BLaER1 treated with 17β-estradiol and CSF1 and Interleukin-3, amounts not matched to agents 10 nM and 100 nM (cell line): ENCODE measurements at regions not wholly inside any gene's neighbourhood (a gene's known extent, or its start where the extent isn't known, plus 50 kb on each side); places are given as distances from the start of the nearest gene placed in this dataset.
"Not testable (repeated sequence)": the region's sequence is repeated elsewhere in the genome, so short reads cannot be mapped to it uniquely, and the experiment has no call there.

ENCODE experiments used
- H3K27ac ChIP-seq, 11 experiments: shearing (Covaris generic); formaldehyde crosslinking; 2 replicates each; pipeline ENCODE4 v1.8.1; 2022
- H3K27me3 ChIP-seq, 11 experiments: shearing (Covaris generic); formaldehyde crosslinking; 2 replicates each; pipeline ENCODE4 v1.8.1; 2022
- H3K36me3 ChIP-seq, 11 experiments: shearing (Covaris generic); formaldehyde crosslinking; 2 replicates each; pipeline ENCODE4 v1.8.1; 2022
- H3K4me1 ChIP-seq, 10 experiments: shearing (Covaris generic); formaldehyde crosslinking; 2 replicates each; pipeline ENCODE4 v1.8.1; 2022
- H3K4me2 ChIP-seq, 11 experiments: shearing (Covaris generic); formaldehyde crosslinking; 2 replicates each; pipeline ENCODE4 v1.8.1; 2022
- H3K4me3 ChIP-seq, 10 experiments: shearing (Covaris generic); formaldehyde crosslinking; 2 replicates each; pipeline ENCODE4 v1.8.1; 2022
- H3K9ac ChIP-seq, 11 experiments: shearing (Covaris generic); formaldehyde crosslinking; 2 replicates each; pipeline ENCODE4 v1.8.1; 2022
- H3K9me3 ChIP-seq, 11 experiments: shearing (Covaris generic); formaldehyde crosslinking; replicated peaks in 1 of 11; 2 replicates each; pipeline ENCODE4 v1.8.1; 2022
- H4K20me1 ChIP-seq, 11 experiments: shearing (Covaris generic); formaldehyde crosslinking; 2 replicates each; pipeline ENCODE4 v1.8.1; 2022
- Cebpa-rat ChIP-seq, 11 experiments: shearing (Covaris generic); IDR thresholded peaks; 2 replicates each; pipeline ENCODE4 v1.8.1; 2022

- no peaks in the 10 kb centered on the region for H3K36me3 ChIP-seq
- H3K4me1 ChIP-seq = peaks cover 0 to 11% (median 0%) of the 10 kb centered on the region in 10 experiments; a peak in 1 of 20 replicates
These were observed 83.0 kb upstream of the RPS6KA2 start for GRCh38 chr6:166710084-166710483.

GRCh38 chr6:166708460-166708859, 81.4 kb upstream of the RPS6KA2 start:
- H4K20me1 ChIP-seq = no peaks in the 10 kb centered on the region
- no peak overlapping the region for H3K4me2 ChIP-seq
- H3K27ac ChIP-seq = no peak overlapping the region
- peaks cover 0 to 11% (median 0%) of the 10 kb centered on the region in 10 experiments; a peak in 1 of 20 replicates for H3K4me1 ChIP-seq
- no peak overlapping the region for H3K9ac ChIP-seq
- no peak overlapping the region for H3K4me3 ChIP-seq
- H3K9me3 ChIP-seq = peaks cover 11 to 20% (median 16%) of the 10 kb centered on the region in 11 experiments; a peak in 21 of 22 replicates
- H3K27me3 ChIP-seq = no peaks in the 10 kb centered on the region
- H3K36me3 ChIP-seq = no peaks in the 10 kb centered on the region
- no peak for TF ChIP-seq Cebpa-rat (IDR thresholded peaks at IDR 0.05)

More at GRCh38 chr6:166710084-166710483, 83.0 kb upstream of the RPS6KA2 start:
- Histone ChIP-seq H3K27ac (no peak overlapping the region), H3K4me3 (no peak overlapping the region), H3K9ac (no peak overlapping the region), H3K4me2 (no peak overlapping the region), H3K9me3 (peaks cover 11 to 20% (median 16%) of the 10 kb centered on the region in 11 experiments; a peak in 21 of 22 replicates), H4K20me1 (no peaks in the 10 kb centered on the region; a peak in 1 of 22 replicates), H3K27me3 (no peaks in the 10 kb centered on the region)
- no peak for TF ChIP-seq Cebpa-rat (IDR thresholded peaks at IDR 0.05)

- TF ChIP-seq Cebpa-rat (IDR thresholded peaks at IDR 0.05) = no peak
- H3K9ac ChIP-seq = no peak overlapping the region
- peaks cover 11 to 17% (median 15%) of the 10 kb centered on the region in 11 experiments; a peak in 21 of 22 replicates for H3K9me3 ChIP-seq
- H3K27ac ChIP-seq = no peak overlapping the region
- H4K20me1 ChIP-seq = no peaks in the 10 kb centered on the region
- H3K4me2 ChIP-seq = peak overlapping the region in 1 of 11 experiments; percentile 36; a peak in 3 of 22 replicates
- H3K36me3 ChIP-seq = no peaks in the 10 kb centered on the region
- H3K4me1 ChIP-seq = 0 out of 20 replicates have a peak, but pooled peaks cover 0 to 5% (median 0%) of the 10 kb centered on the region in 10 experiments
- no peaks in the 10 kb centered on the region for H3K27me3 ChIP-seq
- H3K4me3 ChIP-seq = no peak overlapping the region
These were observed 80.0 kb upstream of the RPS6KA2 start for GRCh38 chr6:166707045-166707444.

- H3K27me3 ChIP-seq = no peaks in the 10 kb centered on the region
- no peak for TF ChIP-seq Cebpa-rat (IDR thresholded peaks at IDR 0.05)
- no peaks in the 10 kb centered on the region for H4K20me1 ChIP-seq
- no peak overlapping the region for H3K4me3 ChIP-seq
- H3K9ac ChIP-seq = no peak overlapping the region
- no peaks in the 10 kb centered on the region for H3K9me3 ChIP-seq
- H3K27ac ChIP-seq = no peak overlapping the region
- H3K36me3 ChIP-seq = no peaks in the 10 kb centered on the region
- no peak overlapping the region for H3K4me2 ChIP-seq
- peaks cover 0 to 12% (median 7%) of the 10 kb centered on the region in 10 experiments; a peak in 11 of 20 replicates for H3K4me1 ChIP-seq
These were observed 78.0 kb upstream of the RPS6KA2 start for GRCh38 chr6:166705069-166705468.

- Histone ChIP-seq H3K9me3 (no peaks in the 10 kb centered on the region), H3K27ac (no peak overlapping the region), H4K20me1 (no peaks in the 10 kb centered on the region), H3K9ac (no peak overlapping the region), H3K4me1 (peaks cover 0 to 12% (median 7%) of the 10 kb centered on the region in 10 experiments; a peak in 11 of 20 replicates), H3K4me2 (no peak overlapping the region), H3K27me3 (no peaks in the 10 kb centered on the region), H3K36me3 (no peaks in the 10 kb centered on the region), H3K4me3 (no peak overlapping the region)
- no peak for TF ChIP-seq Cebpa-rat (IDR thresholded peaks at IDR 0.05)
These were observed 77.1 kb upstream of the RPS6KA2 start for GRCh38 chr6:166704171-166704570.

GRCh38 chr6:166703149-166703710, 76.2 kb upstream of the RPS6KA2 start:
- Histone ChIP-seq H3K36me3 (no peaks in the 10 kb centered on the region), H3K27me3 (no peaks in the 10 kb centered on the region), H4K20me1 (no peaks in the 10 kb centered on the region), H3K4me2 (no peak overlapping the region), H3K27ac (no peak overlapping the region), H3K4me1 (peaks cover 0 to 20% (median 8%) of the 10 kb centered on the region in 10 experiments; a peak in 12 of 20 replicates), H3K9ac (no peak overlapping the region), H3K9me3 (no peaks in the 10 kb centered on the region), H3K4me3 (no peak overlapping the region)
- TF ChIP-seq Cebpa-rat (IDR thresholded peaks at IDR 0.05) = no peak

GRCh38 chr6:166701424-166701823, 74.4 kb upstream of the RPS6KA2 start:
- H3K4me3 ChIP-seq, H3K9ac ChIP-seq, H4K20me1 ChIP-seq, H3K27me3 ChIP-seq, H3K36me3 ChIP-seq, H3K9me3 ChIP-seq, H3K27ac ChIP-seq: not testable (repeated sequence)
- peaks cover 8 to 35% (median 24%) of the 10 kb centered on the region in 10 experiments; a peak in 19 of 20 replicates for H3K4me1 ChIP-seq
- H3K4me2 ChIP-seq = peak overlapping the region in 3 of 11 experiments; percentile 40 to 59 (median 44); a peak in 2 of 22 replicates

GRCh38 chr6:166700871-166701270, 73.8 kb upstream of the RPS6KA2 start:
- not testable (repeated sequence) for H3K27ac ChIP-seq, H3K4me3 ChIP-seq, H4K20me1 ChIP-seq, H3K27me3 ChIP-seq, H3K9me3 ChIP-seq, H3K36me3 ChIP-seq, H3K9ac ChIP-seq
- H3K4me2 ChIP-seq = peak overlapping the region in 9 of 11 experiments; percentile 20 to 59 (median 35); a peak in 16 of 22 replicates
- peaks cover 8 to 41% (median 30%) of the 10 kb centered on the region in 10 experiments; a peak in 19 of 20 replicates for H3K4me1 ChIP-seq

GRCh38 chr6:166697113-166697512, 70.1 kb upstream of the RPS6KA2 start:
- no peak overlapping the region for H3K4me3 ChIP-seq
- no peaks in the 10 kb centered on the region for H4K20me1 ChIP-seq
- H3K4me2 ChIP-seq = peak overlapping the region; percentile 1 to 81 (median 59); a peak in 17 of 22 replicates
- no peak overlapping the region; a peak in 1 of 22 replicates for H3K27ac ChIP-seq
- no peaks in the 10 kb centered on the region for H3K9me3 ChIP-seq
- H3K9ac ChIP-seq = no peak overlapping the region
- TF ChIP-seq Cebpa-rat (IDR thresholded peaks at IDR 0.05) = no peak
- H3K4me1 ChIP-seq = peaks cover 10 to 51% (median 32%) of the 10 kb centered on the region in 10 experiments; a peak in 19 of 20 replicates
- H3K36me3 ChIP-seq = no peaks in the 10 kb centered on the region
- peaks cover 0 to 5% (median 0%) of the 10 kb centered on the region in 11 experiments; a peak in 1 of 22 replicates for H3K27me3 ChIP-seq

- no peaks in the 10 kb centered on the region for H3K36me3 ChIP-seq
- no peak for TF ChIP-seq Cebpa-rat (IDR thresholded peaks at IDR 0.05)
- H3K4me2 ChIP-seq = no peak overlapping the region
- no peak overlapping the region for H3K4me3 ChIP-seq
- H3K4me1 ChIP-seq = peaks cover 21 to 75% (median 55%) of the 10 kb centered on the region in 10 experiments
- H4K20me1 ChIP-seq = peaks cover 0 to 9% (median 0%) of the 10 kb centered on the region in 11 experiments; a peak in 1 of 22 replicates
- H3K27me3 ChIP-seq = peaks cover 0 to 32% (median 0%) of the 10 kb centered on the region in 11 experiments; a peak in 8 of 22 replicates
- H3K9ac ChIP-seq = no peak overlapping the region
- H3K9me3 ChIP-seq = no peaks in the 10 kb centered on the region
- no peak overlapping the region for H3K27ac ChIP-seq
These were observed 66.8 kb upstream of the RPS6KA2 start for GRCh38 chr6:166693880-166694279.
